ENCODE measurements at regions not wholly inside any gene's neighbourhood (a gene's known extent, or its start where the extent isn't known, plus 50 kb on each side); places are given as distances from the start of the nearest gene placed in this dataset.

DNA sequence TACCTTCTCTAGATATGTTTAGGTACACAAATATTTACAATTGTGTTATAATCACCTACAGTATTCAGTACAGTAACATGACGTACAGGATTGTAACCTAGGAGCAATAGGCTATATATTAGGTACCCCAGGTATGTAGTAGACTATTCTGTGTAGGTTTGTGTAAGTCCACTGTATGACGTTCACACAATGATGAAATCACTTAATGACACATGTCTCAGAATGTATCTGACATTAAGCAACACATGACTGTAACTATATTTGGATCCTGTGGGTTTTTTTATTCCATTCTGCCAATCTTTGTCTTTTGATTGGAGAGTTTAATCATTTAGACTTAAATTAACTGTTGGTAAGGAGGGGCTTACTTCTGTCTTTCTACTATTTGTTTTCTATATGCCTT is 52.1 kb downstream of the STYXL2 start:
- H3K36me3 Mint-ChIP-seq: peaks cover 4% of the 10 kb centered on the region
- H3K27me3 Mint-ChIP-seq: peaks cover 27% of the 10 kb centered on the region
- H3K4me1 Mint-ChIP-seq (ENCODE audit: low read depth): no peaks in the 10 kb centered on the region
- intact Hi-C loops (cut with micrococcal nuclease): no loop called here
- no peak for DNase-seq
- H3K4me3 Mint-ChIP-seq: no peak overlapping the region
- ChIA-PET POLR2A (no interaction called here), CTCF (no interaction called here)
- H3K9me3 Mint-ChIP-seq: peaks cover 4% of the 10 kb centered on the region
- no peak overlapping the region for H3K27ac Mint-ChIP-seq

DNA sequence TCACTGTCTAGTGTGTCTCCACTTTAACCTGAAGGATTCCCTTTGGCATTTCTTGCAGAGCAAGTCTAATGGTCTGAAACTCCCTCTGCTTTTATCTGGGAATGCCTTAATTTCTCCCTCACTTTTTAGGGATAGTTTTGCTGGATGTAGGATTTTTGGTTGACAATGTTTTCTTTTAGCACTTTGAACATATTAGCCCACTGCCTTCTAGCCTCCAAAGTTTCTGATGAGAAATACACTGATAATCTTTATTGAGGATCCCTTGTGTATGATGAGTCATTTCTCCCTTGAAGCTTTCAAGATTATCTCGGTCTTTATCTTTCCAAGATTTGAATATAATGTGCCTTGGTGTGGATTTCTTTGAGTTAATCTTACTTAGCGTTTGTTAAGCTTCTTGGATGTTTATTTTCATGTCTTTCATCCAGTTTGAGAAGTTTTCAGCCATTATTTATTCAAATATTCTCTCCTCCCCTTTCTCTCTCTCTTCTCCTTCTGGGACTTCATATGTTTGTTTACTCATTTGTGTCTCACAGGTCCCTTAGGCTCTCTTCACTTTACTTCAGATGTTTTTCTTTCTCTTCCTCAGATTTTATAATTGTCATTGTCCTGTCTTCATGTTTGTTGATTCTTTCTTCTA is 53.1 kb downstream of the STYXL2 start:
- no peak overlapping the region for H3K27ac Mint-ChIP-seq
- H3K4me1 Mint-ChIP-seq (ENCODE audit: low read depth): no peaks in the 10 kb centered on the region
- ChIA-PET POLR2A (no interaction called here), CTCF (interaction anchor here (0.7 kb wide), 1 partner anchor 27 kb away, joined by 4 read pairs; no protein-coding TSS in a partner anchor)
- no peak for DNase-seq
- intact Hi-C loops (cut with micrococcal nuclease): no loop called here
- H3K27me3 Mint-ChIP-seq: peaks cover 30% of the 10 kb centered on the region
- H3K36me3 Mint-ChIP-seq: peaks cover 4% of the 10 kb centered on the region
- peaks cover 4% of the 10 kb centered on the region for H3K9me3 Mint-ChIP-seq
- no peak overlapping the region for H3K4me3 Mint-ChIP-seq

DNA sequence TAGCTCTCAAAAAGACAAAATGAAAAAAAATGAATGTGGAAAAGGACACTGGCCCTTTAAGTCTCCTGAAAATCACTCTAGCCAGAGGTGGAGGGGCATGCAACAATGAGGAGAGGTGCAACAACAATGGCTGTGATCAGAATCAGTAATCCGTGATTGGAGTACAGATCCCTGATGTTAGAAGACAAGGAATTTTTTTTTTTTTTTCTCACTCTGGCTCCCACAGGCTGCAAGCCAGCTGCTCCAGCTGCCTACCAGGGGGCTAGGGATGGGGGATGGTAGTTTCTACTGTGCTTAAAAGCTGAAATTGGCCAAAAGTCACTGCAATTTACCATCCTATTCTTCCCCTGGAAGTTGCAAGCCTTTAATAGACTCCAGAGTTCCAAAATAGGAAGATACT is 54.5 kb downstream of the STYXL2 start:
- CTCF ChIA-PET: no interaction called here
- POLR2A ChIA-PET: no interaction called here
- no peak for DNase-seq
- Mint-ChIP-seq H3K4me3 (no peak overlapping the region), H3K4me1 (ENCODE audit: low read depth) (no peaks in the 10 kb centered on the region), H3K27ac (no peak overlapping the region), H3K27me3 (peaks cover 30% of the 10 kb centered on the region), H3K9me3 (peaks cover 4% of the 10 kb centered on the region), H3K36me3 (peaks cover 4% of the 10 kb centered on the region)
- intact Hi-C loops (cut with micrococcal nuclease): no loop called here

DNA sequence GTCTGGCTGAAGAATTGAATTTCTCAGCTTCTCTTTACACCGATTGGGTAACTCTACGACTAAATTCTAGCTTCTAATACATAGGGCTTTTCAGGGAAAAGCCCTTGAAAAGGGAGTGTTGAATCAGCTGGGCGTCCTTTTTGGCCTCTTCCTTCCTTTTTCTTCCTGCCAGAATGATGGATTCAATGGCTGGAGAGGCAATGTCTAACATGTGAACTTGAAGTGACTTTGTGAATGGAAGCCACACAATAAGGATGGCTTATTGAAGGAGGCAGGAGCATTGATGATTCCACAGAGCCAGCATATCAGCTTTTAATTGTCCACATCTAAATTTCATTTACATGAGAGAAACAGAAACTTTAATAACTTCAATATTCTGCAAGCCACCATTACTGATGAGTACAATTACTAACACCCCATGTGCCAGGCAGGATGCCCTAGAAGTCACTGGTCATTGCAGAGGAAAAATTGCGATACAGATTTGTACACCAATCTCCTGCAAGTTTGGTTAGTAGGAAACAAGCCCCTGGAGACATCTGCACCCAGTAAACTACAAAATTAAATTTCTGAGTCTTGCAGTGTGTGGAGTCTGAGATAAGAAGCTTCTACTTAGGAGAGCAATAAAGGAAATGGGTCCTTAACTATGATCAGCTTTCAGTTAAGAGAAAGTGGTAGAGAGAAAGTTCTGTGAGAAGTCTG is 56.1 kb downstream of the STYXL2 start:
- ChIA-PET CTCF (no interaction called here), POLR2A (no interaction called here)
- H3K4me1 Mint-ChIP-seq (ENCODE audit: low read depth): no peaks in the 10 kb centered on the region
- no peak for DNase-seq
- peaks cover 4% of the 10 kb centered on the region for H3K36me3 Mint-ChIP-seq
- peaks cover 30% of the 10 kb centered on the region for H3K27me3 Mint-ChIP-seq
- H3K4me3 Mint-ChIP-seq: no peak overlapping the region
- intact Hi-C loops (cut with micrococcal nuclease): no loop called here
- peaks cover 4% of the 10 kb centered on the region for H3K9me3 Mint-ChIP-seq
- no peak overlapping the region for H3K27ac Mint-ChIP-seq

DNA sequence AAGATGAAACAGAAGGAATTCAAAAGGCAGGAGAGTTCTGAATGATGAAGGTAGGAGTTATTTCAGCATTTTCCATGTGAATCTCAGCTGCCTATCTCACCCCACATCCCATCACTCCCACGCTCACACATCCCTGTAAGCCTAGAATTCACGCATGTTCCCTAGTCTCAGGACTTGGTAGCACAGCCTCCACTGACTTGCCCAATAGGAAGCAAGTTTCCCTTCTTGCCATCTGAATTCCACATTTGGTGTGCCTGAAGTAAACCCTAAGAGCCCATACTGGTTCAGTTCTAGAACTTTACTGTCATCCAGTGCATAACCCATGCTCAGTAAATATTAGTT is 56.6 kb downstream of the STYXL2 start:
- Mint-ChIP-seq H3K27me3 (peaks cover 30% of the 10 kb centered on the region), H3K36me3 (peaks cover 4% of the 10 kb centered on the region), H3K4me3 (no peak overlapping the region), H3K4me1 (ENCODE audit: low read depth) (no peaks in the 10 kb centered on the region), H3K9me3 (peaks cover 4% of the 10 kb centered on the region), H3K27ac (no peak overlapping the region)
- intact Hi-C loops (cut with micrococcal nuclease): no loop called here
- ChIA-PET CTCF (no interaction called here), POLR2A (no interaction called here)
- no peak for DNase-seq

DNA sequence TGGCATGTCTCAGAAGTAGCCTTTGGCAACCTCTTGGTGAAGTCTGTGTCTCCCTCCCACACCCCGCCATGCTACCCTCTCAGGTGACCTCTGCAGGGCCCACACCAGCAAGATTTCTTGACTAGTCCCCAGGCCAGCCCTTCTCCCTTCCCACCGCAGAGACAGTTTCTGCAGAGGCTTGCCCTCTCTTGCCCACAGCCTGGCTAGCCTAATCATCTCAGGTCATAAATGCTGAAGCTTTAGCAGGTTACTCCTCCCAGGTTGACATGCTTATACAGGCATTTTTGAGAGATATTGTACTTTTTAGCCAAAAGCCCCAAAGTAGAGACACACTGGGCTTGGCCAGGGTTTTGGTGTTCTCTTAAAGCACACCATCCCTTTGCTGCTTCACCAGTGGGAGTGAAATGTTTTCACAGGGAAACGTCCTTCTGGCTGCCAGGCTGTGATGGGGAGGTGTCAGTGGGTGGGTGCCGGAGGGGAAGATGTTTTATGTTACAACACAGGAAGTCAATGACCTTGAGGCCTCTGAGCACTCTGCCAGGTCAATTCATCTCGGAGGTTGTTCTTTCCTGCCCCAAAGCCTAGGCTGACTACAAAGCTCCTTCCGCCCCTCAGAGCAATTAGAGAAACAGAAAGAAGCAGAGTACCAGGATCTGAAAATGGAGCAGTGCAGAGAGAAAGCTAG is 58.5 kb downstream of the STYXL2 start:
- peaks cover 3% of the 10 kb centered on the region for H3K36me3 Mint-ChIP-seq
- POLR2A ChIA-PET: no interaction called here

DNA sequence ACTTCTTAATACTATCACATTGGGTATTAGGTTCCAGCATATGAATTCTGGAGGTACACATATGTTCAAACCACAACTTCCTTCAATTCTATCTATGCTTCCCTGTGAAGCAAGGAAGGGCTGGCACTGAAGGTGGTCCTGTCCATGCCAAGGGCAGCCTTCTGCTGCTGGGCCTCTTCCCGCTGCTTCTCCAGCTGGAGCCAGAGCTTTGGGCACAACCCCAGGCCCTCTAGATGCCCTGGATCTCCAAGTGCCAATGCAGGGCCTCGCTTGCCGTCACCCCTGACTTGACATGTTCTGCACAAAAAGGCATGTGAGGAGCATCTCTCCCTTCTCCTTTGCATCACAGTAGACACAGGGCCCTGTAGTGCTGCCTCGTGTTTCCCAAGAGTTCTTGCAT is 62.6 kb downstream of the STYXL2 start:
- no peak overlapping the region for H3K4me3 Mint-ChIP-seq

More for the DNA sequence above, 58.5 kb downstream of the STYXL2 start:
- no peak for DNase-seq
- no peak overlapping the region for H3K27ac Mint-ChIP-seq
- peaks cover 18% of the 10 kb centered on the region for H3K27me3 Mint-ChIP-seq
- H3K9me3 Mint-ChIP-seq: peaks cover 2% of the 10 kb centered on the region
- H3K4me1 Mint-ChIP-seq (ENCODE audit: low read depth): no peaks in the 10 kb centered on the region
- intact Hi-C loops (cut with micrococcal nuclease): no loop called here
- CTCF ChIA-PET: no interaction called here
- H3K4me3 Mint-ChIP-seq: no peak overlapping the region

DNA sequence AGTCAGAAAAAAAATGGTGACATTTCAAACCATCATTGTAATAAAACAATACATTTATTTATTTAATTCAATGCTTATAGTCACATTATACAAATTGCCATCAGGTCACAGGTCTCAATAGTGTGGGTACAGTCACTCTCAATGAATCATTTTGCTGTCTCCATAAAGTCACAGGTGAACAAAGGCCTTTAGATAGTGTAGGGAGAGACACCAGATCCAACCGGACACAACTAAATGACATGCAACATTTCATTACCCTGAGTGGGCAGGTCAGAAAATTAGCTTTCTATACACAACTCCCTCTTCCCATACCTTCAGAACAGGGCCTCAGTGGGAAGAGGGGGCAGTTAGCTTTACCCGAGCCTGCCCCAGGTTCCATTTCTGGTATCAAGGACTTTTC is 63.2 kb downstream of the STYXL2 start:
- no peaks in the 10 kb centered on the region for H3K36me3 Mint-ChIP-seq
- intact Hi-C loops (cut with micrococcal nuclease): no loop called here
- H3K4me3 Mint-ChIP-seq: no peak overlapping the region
- POLR2A ChIA-PET: no interaction called here
- H3K27ac Mint-ChIP-seq: no peak overlapping the region
- no peak for DNase-seq
- no peaks in the 10 kb centered on the region for H3K27me3 Mint-ChIP-seq
- no peaks in the 10 kb centered on the region for H3K9me3 Mint-ChIP-seq
- CTCF ChIA-PET: no interaction called here
- H3K4me1 Mint-ChIP-seq (ENCODE audit: low read depth): no peaks in the 10 kb centered on the region

More for the DNA sequence above, 62.6 kb downstream of the STYXL2 start:
- Mint-ChIP-seq H3K27me3 (no peaks in the 10 kb centered on the region), H3K36me3 (no peaks in the 10 kb centered on the region), H3K9me3 (no peaks in the 10 kb centered on the region), H3K27ac (no peak overlapping the region), H3K4me1 (ENCODE audit: low read depth) (no peaks in the 10 kb centered on the region)
- intact Hi-C loops (cut with micrococcal nuclease): no loop called here
- CTCF ChIA-PET: no interaction called here
- no peak for DNase-seq
- POLR2A ChIA-PET: no interaction called here

DNA sequence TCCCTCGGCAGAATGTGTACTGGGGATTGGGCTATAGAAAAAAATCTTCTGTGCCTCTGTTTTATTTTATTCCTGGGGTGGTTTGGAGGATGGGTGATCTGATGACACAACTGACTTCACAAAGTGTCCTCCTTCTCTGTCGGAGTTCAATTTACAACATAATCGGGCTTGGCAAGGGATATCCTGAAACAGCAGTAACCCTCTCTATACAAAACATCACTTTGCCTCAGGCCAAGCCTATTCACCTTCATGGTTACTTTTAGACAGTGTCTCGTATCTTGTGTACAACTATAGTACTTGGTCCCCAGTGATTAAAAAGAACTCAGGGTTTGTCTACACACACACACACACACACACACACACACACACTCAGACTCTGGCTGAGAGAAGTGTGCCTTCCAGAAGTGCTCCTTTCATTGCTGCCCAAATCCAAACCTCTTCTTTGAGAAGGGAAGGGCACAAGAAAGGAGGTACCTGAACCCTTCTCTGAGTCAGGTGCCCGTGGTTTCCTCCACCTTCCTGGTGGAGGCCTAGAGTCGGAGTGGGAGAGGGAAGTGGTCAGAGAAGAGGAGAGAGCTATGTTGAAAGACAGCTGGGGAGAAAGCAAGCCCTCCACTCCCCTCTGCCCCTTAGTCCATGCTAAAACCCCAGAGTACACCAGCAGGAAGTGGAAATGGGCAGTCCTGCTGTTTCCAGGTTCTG is 62.4 kb upstream of the POU2F1 start:
- Mint-ChIP-seq H3K27me3 (no peaks in the 10 kb centered on the region), H3K27ac (no peak overlapping the region), H3K4me3 (no peak overlapping the region), H3K36me3 (no peaks in the 10 kb centered on the region), H3K9me3 (no peaks in the 10 kb centered on the region), H3K4me1 (ENCODE audit: low read depth) (peaks cover 4% of the 10 kb centered on the region)
- no peak for DNase-seq
- ChIA-PET POLR2A (no interaction called here), CTCF (no interaction called here)
- intact Hi-C loops (cut with micrococcal nuclease): no loop called here

DNA sequence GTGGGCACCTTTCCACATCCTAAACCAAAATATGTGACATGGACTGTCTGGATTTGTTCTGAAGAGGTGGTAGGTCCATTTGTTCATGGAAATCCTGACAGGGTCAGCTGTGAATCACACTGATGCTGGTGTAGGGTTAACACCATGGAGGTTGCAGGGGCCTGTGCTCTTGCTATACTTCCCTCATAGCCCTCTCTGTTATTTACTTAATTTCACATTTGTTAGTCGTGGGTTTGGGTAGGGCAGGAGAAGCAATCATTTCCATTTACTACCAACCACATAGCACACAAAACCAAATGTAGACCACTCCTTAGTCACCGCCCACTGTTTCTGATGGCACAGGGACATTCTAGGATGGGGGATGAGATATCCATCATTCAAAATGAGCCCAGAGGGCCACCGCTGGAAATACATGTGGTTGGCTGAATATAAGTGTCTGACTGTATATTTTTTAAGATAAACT is 61.8 kb upstream of the POU2F1 start:
- Mint-ChIP-seq H3K4me1 (ENCODE audit: low read depth) (peaks cover 6% of the 10 kb centered on the region), H3K4me3 (no peak overlapping the region), H3K36me3 (no peaks in the 10 kb centered on the region), H3K27ac (no peak overlapping the region), H3K27me3 (no peaks in the 10 kb centered on the region), H3K9me3 (no peaks in the 10 kb centered on the region)
- DNase-seq: no peak
- POLR2A ChIA-PET: no interaction called here
- CTCF ChIA-PET: no interaction called here
- intact Hi-C loops (cut with micrococcal nuclease): no loop called here

DNA sequence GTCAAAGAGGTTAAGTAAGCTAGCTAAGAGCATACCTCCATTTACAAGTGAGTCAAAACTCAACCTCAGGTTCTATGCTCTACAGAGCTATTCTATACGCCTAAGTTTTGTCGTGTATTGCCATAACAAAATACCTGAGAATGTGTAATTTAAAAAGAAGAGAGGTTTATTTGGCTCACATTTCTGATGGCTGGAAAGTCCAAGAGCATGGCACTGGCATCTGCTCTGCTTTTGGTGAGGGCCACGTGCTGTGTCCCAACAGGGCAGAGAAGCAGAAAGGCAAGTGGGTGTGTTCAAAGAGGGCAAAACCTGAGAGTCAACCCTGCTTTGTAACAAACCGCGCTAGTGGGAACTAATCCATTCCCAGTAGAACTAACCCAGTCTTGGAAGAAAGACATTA is 60.9 kb upstream of the POU2F1 start:
- no peaks in the 10 kb centered on the region for H3K36me3 Mint-ChIP-seq
- no peaks in the 10 kb centered on the region for H3K9me3 Mint-ChIP-seq
- ChIA-PET POLR2A (no interaction called here), CTCF (interaction anchor here (0.7 kb wide), 1 partner anchor 380 kb away, joined by 3 read pairs; no protein-coding TSS in a partner anchor)
- no peak for DNase-seq
- peaks cover 5% of the 10 kb centered on the region for H3K27me3 Mint-ChIP-seq
- no peak overlapping the region for H3K4me3 Mint-ChIP-seq
- intact Hi-C loops (cut with micrococcal nuclease): no loop called here
- no peak overlapping the region for H3K27ac Mint-ChIP-seq
- peaks cover 6% of the 10 kb centered on the region for H3K4me1 Mint-ChIP-seq (ENCODE audit: low read depth)

DNA sequence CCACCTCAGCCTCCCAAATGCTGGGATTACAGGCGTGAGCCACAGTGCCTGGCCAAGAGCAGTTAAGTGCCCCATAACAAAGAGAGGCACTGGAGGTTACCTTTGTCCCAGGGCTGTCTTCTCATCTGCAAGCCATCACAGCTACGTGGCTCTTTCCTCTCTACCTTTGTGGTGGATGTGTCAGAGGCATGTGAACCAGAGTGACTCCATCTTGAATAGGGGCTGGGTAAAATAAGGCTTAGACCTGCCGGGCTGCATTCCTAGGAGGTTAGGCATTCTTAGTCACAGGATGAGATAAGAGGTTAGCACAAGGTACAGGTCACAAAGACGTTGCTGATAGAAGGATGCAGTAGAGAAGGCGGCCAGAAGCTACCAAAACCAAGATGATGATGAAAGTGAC is 59.4 kb upstream of the POU2F1 start:
- Mint-ChIP-seq H3K4me3 (no peak overlapping the region), H3K4me1 (ENCODE audit: low read depth) (peaks cover 6% of the 10 kb centered on the region), H3K36me3 (no peaks in the 10 kb centered on the region), H3K27ac (no peak overlapping the region), H3K9me3 (no peaks in the 10 kb centered on the region), H3K27me3 (peaks cover 10% of the 10 kb centered on the region)
- POLR2A ChIA-PET: no interaction called here
- CTCF ChIA-PET: no interaction called here
- intact Hi-C loops (cut with micrococcal nuclease): no loop called here
- DNase-seq: no peak

Measured in activated CD4-positive, alpha-beta memory T cell treated with anti-CD3 and anti-CD28 coated beads for 36 hours (primary cell).